ENCODE measurements at regions not wholly inside any gene's neighbourhood (a gene's known extent, or its start where the extent isn't known, plus 50 kb on each side); places are given as distances from the start of the nearest gene placed in this dataset.

DNA sequence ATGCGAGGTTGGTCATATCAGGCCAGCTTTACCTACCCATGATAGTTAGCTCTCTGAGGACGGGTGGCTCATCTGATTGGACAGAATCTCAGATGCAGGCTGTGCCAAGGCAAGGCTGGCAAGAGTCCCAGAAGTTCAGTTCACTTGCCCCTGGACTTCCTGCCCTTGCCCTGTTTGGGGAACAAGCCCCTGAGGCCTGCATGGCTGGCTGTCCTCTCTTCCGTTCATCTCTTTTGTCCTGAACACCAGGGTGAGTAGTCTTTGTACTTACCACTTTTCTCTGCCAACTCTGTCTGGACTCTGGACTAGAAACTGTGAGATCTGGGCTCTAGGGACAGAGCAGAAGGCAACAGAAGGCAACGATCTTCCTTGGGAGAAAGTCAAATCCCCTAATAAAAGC, 769.9 kb downstream of the QKI start:
- Histone ChIP-seq H3K27ac (no peak overlapping the region), H3K27me3 (no peaks in the 10 kb centered on the region), H3K4me3 (no peak overlapping the region)

GRCh38 chr6:164183556-164184123, 769.1 kb downstream of the QKI start:
- Histone ChIP-seq H3K27me3 (no peaks in the 10 kb centered on the region), H3K4me3 (no peak overlapping the region), H3K36me3 (no peaks in the 10 kb centered on the region), H3K4me1 (no peaks in the 10 kb centered on the region), H3K9me3 (no peaks in the 10 kb centered on the region), H3K27ac (no peak overlapping the region)
- no peak for TF ChIP-seq POLR2A (IDR thresholded peaks at IDR 0.05)
- no peak for DNase-seq (ENCODE audit: extremely low spot score in 2 of 2)
- intact Hi-C loops (cut with DNase I) = no loop called here

More for the DNA sequence above, 769.9 kb downstream of the QKI start:
- no peak for DNase-seq (ENCODE audit: extremely low spot score in 2 of 2)
- H3K4me1 ChIP-seq = no peaks in the 10 kb centered on the region
- no peaks in the 10 kb centered on the region for H3K36me3 ChIP-seq
- intact Hi-C loops (cut with DNase I) = no loop called here
- TF ChIP-seq CTCF (IDR thresholded peaks at IDR 0.05) (no peak), POLR2A (IDR thresholded peaks at IDR 0.05) (no peak), POLR2AphosphoS5 (IDR thresholded peaks at IDR 0.05; ENCODE audit: insufficient read depth in 1 of 2, low read depth in 1 of 2) (no peak)
- H3K9me3 ChIP-seq = no peaks in the 10 kb centered on the region

DNA sequence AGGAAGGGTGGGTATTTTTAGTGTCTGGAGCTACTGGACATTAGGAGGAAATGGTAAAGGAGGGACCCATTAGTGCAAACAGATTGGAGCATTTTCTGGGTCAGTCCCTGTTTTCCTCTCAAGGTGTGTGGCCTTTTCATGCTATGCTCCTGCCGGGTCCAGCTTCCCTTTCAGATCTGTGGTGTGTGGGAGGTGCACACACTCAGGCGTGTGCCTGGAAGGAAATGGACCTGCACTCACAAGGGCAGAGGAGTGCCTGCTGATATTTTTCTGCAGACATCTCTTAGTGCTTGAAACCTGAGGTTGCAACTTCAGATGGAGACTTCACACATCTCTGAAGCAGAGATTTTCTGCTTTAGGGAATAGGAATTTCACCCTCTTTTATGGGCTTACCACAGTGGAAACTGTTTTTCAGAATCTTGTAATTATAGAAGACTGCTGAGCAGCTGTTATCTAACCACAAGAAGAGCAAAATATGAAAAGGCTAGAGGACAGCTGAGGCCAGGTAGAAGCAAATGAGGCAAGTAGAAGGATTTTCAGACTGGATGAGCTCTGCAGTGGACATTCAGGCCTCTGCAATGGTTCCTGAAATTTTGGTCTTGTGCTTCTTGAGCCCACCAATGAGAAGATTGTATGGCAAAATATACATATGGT, 764.3 kb downstream of the QKI start:
- H3K36me3 ChIP-seq = no peaks in the 10 kb centered on the region
- TF ChIP-seq POLR2A (IDR thresholded peaks at IDR 0.05) (no peak), CTCF (IDR thresholded peaks at IDR 0.05) (no peak), POLR2AphosphoS5 (IDR thresholded peaks at IDR 0.05; ENCODE audit: insufficient read depth in 1 of 2, low read depth in 1 of 2) (no peak)
- no peaks in the 10 kb centered on the region for H3K4me1 ChIP-seq
- no peak for DNase-seq (ENCODE audit: extremely low spot score in 2 of 2)
- no peak overlapping the region for H3K27ac ChIP-seq
- intact Hi-C loops (cut with DNase I) = no loop called here
- H3K9me3 ChIP-seq = no peaks in the 10 kb centered on the region
- H3K27me3 ChIP-seq = no peaks in the 10 kb centered on the region
- no peak overlapping the region for H3K4me3 ChIP-seq

GRCh38 chr6:164169355-164169754, 754.8 kb downstream of the QKI start:
- no peak overlapping the region for H3K27ac ChIP-seq
- H3K36me3 ChIP-seq = no peaks in the 10 kb centered on the region
- intact Hi-C loops (cut with DNase I) = no loop called here
- no peaks in the 10 kb centered on the region for H3K4me1 ChIP-seq
- TF ChIP-seq POLR2AphosphoS5 (IDR thresholded peaks at IDR 0.05; ENCODE audit: insufficient read depth in 1 of 2, low read depth in 1 of 2) (no peak), CTCF (IDR thresholded peaks at IDR 0.05) (no peak), POLR2A (IDR thresholded peaks at IDR 0.05) (no peak)
- no peaks in the 10 kb centered on the region for H3K9me3 ChIP-seq
- no peak for DNase-seq (ENCODE audit: extremely low spot score in 2 of 2)
- H3K27me3 ChIP-seq = no peaks in the 10 kb centered on the region
- H3K4me3 ChIP-seq = no peak overlapping the region

DNA sequence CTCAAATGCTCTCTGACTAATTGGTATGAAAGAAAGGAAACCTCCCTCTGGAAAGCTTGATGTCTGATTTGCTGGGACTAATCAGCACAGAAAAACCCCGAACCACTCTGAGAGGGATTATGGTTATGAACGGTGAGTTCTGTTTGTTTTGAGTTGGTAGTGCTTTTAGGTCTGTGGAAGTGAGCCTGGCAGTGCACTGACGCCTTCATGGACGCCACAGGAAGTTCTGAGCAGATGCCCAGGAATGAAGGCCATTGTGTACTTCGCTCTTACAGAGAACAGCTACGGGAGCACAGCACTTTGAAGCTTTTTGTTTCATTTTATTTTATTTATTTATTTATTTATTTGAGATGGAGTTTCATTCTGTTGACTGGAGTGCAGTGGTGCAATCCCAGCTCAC, 754.1 kb downstream of the QKI start:
- no peaks in the 10 kb centered on the region for H3K4me1 ChIP-seq
- no peak overlapping the region for H3K27ac ChIP-seq
- H3K36me3 ChIP-seq = no peaks in the 10 kb centered on the region
- H3K4me3 ChIP-seq = no peak overlapping the region
- TF ChIP-seq POLR2A (IDR thresholded peaks at IDR 0.05) (no peak), POLR2AphosphoS5 (IDR thresholded peaks at IDR 0.05; ENCODE audit: insufficient read depth in 1 of 2, low read depth in 1 of 2) (no peak), CTCF (IDR thresholded peaks at IDR 0.05) (no peak)
- no peaks in the 10 kb centered on the region for H3K27me3 ChIP-seq
- H3K9me3 ChIP-seq = no peaks in the 10 kb centered on the region
- peak in 1 of 2 donors; percentile 40 for DNase-seq (ENCODE audit: extremely low spot score in 2 of 2)
- intact Hi-C loops (cut with DNase I) = no loop called here
